GM18858 (cell line): ENCODE measurements at regions not wholly inside any gene's neighbourhood (a gene's known extent, or its start where the extent isn't known, plus 50 kb on each side); places are given as distances from the start of the nearest gene placed in this dataset.
"Not testable (repeated sequence)": the region's sequence is repeated elsewhere in the genome, so short reads cannot be mapped to it uniquely, and the experiment has no call there.

ENCODE experiments used
- ATAC-seq: cut with Tn5 transposase; IDR thresholded peaks from one replicate; pipeline ENCODE4 v1.9.1; 2021; ENCODE audit not compliant: unreplicated experiment

GRCh38 chrX:50967736-50968135 is 57.2 kb downstream of the BMP15 start:
- no peak for ATAC-seq

- ATAC-seq: not testable (repeated sequence)
Measured at GRCh38 chrX:50968871-50969635, 58.5 kb downstream of the BMP15 start.

GRCh38 chrX:50971395-50971794 is 60.9 kb downstream of the BMP15 start:
- ATAC-seq: no peak

- no peak for ATAC-seq
Measured at GRCh38 chrX:50973199-50973598, 62.7 kb downstream of the BMP15 start.

- no peak for ATAC-seq
Measured at GRCh38 chrX:50978920-50979682, 68.6 kb downstream of the BMP15 start.

GRCh38 chrX:50980251-50980650 is 69.7 kb downstream of the BMP15 start:
- ATAC-seq: no peak

- no peak for ATAC-seq
Measured at GRCh38 chrX:50988649-50989048, 78.1 kb downstream of the BMP15 start.

GRCh38 chrX:50996930-50997329 is 86.4 kb downstream of the BMP15 start:
- ATAC-seq: no peak

- ATAC-seq: not testable (repeated sequence)
Measured at GRCh38 chrX:51000384-51000783, 89.8 kb downstream of the BMP15 start.

- ATAC-seq: not testable (repeated sequence)
Measured at GRCh38 chrX:51001733-51002632, 91.4 kb downstream of the BMP15 start.

- no peak for ATAC-seq
Measured at GRCh38 chrX:51006064-51006463, 95.5 kb downstream of the BMP15 start.

- ATAC-seq: peak; percentile 86
Measured at GRCh38 chrX:51024106-51024696, 113.7 kb downstream of the BMP15 start.

- ATAC-seq: no peak
Measured at GRCh38 chrX:51026862-51027261, 116.3 kb downstream of the BMP15 start.

GRCh38 chrX:51035746-51036145 is 125.2 kb downstream of the BMP15 start:
- ATAC-seq: no peak

- no peak for ATAC-seq
Measured at GRCh38 chrX:51047950-51048349, 137.4 kb downstream of the BMP15 start.

- no peak for ATAC-seq
Measured at GRCh38 chrX:51053741-51054140, 143.2 kb downstream of the BMP15 start.

- ATAC-seq: no peak
Measured at GRCh38 chrX:51098046-51098445, 187.5 kb downstream of the BMP15 start.

- ATAC-seq: not testable (repeated sequence)
Measured at GRCh38 chrX:51119058-51119926, 208.8 kb downstream of the BMP15 start.

GRCh38 chrX:51125743-51126142 is 206.9 kb upstream of the NUDT10 start:
- not testable (repeated sequence) for ATAC-seq
